Activated CD8-positive, alpha-beta memory T cell treated with anti-CD3 and anti-CD28 coated beads for 36 hours (primary cell): ENCODE measurements at regions not wholly inside any gene's neighbourhood (a gene's known extent, or its start where the extent isn't known, plus 50 kb on each side); places are given as distances from the start of the nearest gene placed in this dataset.
"Not testable (repeated sequence)": the region's sequence is repeated elsewhere in the genome, so short reads cannot be mapped to it uniquely, and the experiment has no call there.

Source experiments
- CTCF ChIA-PET: fragments of 350-600 bp; sonication (Branson Sonifier 250); formaldehyde crosslinking; loops from one replicate; lab custom pipeline; 2021; ENCODE audit warnings: antibody characterized with exemption; lab: Charles Lee
- POLR2A ChIA-PET: fragments of 350-600 bp; sonication (Branson Sonifier 250); formaldehyde crosslinking; loops from one replicate; lab custom pipeline; 2021; ENCODE audit warnings: antibody characterized with exemption; lab: Charles Lee

DNA sequence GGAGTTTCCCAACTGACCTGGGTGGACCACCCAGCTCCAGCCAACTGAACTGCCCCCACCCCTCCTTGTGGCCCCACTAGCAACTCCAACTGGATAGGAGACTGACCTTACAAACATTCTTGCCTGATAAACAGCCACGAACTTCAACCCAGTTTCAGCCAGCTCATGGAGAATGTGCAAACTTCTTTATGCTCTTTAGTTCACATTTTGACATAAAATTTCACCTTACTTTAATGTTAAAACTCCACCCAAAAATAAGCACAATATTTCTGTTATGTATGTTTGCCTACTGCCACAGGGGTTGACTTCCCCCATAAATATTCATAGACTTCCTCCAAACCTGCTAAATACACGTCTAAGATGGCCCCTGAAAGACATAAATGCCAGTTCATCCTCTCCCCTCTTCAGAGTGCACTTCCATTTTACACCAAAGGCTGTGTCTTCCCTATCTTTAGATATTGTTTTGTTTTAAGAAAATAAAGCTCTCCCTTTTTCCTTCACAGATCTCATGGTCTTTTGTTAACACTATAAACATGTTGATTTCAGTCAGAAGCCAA, 643.7 kb downstream of the EPM2A start:
- POLR2A ChIA-PET, result no interaction called here
- CTCF ChIA-PET, result no interaction called here

DNA sequence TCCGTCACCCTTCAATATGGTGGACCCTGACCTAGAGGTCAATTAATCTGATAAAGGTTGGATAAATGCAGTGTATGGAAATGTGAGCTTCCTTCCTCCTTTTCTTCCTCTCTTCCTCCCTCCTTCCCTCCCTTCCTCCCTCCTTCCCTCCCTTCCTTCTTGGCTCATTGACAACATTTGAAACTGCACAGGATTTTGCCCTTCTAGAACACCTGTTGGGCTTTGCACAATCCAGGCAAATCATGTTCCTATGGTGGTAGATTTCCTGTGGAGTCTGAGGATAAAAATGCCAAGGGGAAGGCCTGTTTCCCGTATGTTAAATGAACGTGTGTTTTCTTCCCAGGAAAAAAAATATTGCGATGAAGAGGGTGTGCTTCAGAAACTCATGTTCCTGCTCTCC, 642.8 kb downstream of the EPM2A start:
- ChIA-PET CTCF (no interaction called here), POLR2A (no interaction called here)

GRCh38 chr6:145093226-145093625, 642.1 kb downstream of the EPM2A start:
- ChIA-PET CTCF (no interaction called here), POLR2A (no interaction called here)

DNA sequence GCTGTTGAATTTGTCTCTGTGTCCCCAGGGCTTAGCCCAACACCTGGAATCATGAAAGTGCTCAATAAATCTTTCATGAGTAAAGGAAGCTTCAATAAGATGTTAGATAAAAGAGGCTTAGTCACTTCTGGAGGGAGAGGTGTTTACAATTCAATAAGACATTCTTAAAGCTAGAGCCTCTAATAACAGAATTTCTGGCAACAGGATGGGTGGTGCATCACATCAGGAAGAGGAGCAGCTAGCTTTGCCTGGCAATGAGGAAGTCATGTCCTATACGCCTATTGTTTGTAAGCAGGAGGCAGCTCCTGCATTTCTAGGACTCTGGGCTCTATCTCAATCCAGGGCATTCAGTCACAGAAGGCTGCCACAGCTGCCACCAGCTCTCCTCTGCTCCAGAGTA, 638.5 kb downstream of the EPM2A start:
- POLR2A ChIA-PET, result no interaction called here
- CTCF ChIA-PET, result no interaction called here

- CTCF ChIA-PET, POLR2A ChIA-PET: not testable (repeated sequence)
These were observed 637.2 kb downstream of the EPM2A start for GRCh38 chr6:145098127-145098526.

GRCh38 chr6:145099713-145100112, 635.6 kb downstream of the EPM2A start:
- ChIA-PET CTCF (no interaction called here), POLR2A (no interaction called here)

DNA sequence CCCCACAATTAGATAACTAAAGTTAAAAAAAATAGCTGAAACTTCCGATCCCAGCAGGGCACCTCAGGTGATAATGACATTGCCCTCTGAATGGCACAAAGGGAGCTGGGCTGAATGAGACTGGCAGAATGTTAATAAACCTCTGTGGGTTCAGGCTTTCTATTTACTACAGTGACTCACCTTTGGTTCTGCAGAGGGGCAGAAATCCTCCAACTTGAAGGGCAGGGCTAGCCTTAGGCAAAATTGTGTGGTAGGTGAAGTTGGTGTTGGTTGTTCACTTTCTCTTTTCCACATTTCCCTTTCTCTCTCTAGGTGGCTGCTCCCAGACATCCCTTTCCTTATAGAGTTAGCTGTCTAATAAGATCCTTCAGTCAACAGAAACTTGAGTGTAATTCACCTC, 625.2 kb downstream of the EPM2A start:
- CTCF ChIA-PET, result no interaction called here
- POLR2A ChIA-PET, result no interaction called here

DNA sequence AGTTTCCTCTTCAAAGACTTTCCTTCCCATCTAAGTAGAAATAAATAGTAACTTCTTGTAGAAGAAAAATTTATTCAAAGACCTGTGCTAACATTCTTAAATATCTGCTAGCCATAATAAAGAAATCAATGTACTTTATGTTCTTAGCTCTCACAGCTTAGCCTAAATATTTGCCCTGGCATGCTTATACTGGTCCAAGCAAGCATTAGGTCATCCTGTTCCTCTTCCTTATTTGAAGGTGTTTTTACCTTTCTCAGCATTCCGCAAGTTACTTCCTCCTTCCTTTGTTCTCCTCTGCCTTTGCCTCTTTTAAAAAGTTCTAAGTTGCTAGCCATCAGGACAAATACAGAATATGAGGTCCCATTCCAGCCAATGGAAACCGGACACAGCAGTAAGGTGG, 623.9 kb downstream of the EPM2A start:
- POLR2A ChIA-PET, CTCF ChIA-PET: not testable (repeated sequence)

DNA sequence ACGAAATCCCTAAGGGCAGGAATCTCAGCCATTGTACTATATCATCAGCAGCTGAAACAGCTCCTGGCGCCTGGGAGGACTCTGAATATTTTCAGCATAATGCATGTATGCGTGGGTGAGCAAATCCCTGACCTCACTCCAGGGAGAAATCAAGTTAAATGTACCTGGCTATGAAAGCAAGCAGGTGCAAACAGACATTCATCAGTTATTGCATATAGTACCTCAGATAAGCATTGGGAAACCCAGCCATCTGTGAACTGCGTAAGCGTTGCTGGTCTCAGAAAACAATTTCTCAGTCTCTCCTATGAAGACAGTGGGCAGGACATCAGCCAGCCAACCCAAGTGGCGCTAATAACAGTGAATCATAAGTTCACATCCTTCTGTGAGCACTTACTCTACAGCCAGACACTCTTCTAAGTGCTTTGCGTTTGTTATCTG, 622.6 kb downstream of the EPM2A start:
- CTCF ChIA-PET, result no interaction called here

GRCh38 chr6:145115638-145116037, 619.7 kb downstream of the EPM2A start:
- ChIA-PET POLR2A (no interaction called here), CTCF (no interaction called here)

More for the DNA sequence above, 622.6 kb downstream of the EPM2A start:
- POLR2A ChIA-PET, result no interaction called here

DNA sequence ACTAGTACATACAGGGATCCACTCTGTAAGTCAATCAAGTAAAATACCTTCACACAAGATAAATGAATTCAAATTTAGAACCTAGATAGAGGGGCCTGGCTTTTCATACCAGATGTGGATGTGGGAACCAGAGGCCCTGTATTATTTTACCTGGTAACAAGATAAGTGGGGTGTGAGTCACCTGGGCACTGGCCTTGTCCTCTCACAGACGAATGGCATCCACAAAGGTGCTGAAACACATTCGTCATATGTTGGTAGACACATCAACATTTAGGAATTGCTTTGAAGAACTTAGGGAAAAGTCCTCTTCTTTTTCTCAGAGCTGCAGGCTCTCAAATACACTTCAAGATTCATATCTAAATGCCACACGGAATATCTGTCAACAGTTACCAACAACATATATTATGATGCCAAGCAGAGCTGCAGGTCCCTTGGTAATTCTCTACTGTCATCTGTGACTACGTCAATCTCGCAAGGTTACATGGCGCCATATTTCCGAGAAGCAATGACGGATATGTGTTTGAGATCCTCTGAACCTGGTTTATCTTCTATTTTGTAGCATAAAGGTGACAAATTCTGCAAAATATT, 618.6 kb downstream of the EPM2A start:
- ChIA-PET CTCF (no interaction called here), POLR2A (no interaction called here)

DNA sequence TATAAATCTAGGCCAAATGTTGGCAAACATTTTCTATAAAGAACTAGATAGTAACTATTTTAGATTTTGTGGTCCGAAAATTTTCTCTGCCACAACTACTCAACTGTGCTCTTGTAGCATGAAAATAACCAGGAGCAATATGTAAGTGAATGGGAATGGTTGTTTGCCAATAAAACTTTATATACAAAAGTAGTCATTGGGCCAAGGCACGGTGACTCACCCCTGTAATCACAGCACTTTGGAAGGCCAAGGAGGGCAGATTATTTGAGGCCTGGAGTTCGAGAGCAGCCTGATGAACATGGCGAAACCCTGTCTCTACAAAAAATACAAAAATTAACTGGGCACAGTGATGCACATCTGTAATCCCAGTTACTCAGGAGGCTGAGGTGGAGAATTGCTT, 617.1 kb downstream of the EPM2A start:
- ChIA-PET CTCF (no interaction called here), POLR2A (no interaction called here)

GRCh38 chr6:145119081-145119480, 616.2 kb downstream of the EPM2A start:
- ChIA-PET POLR2A (no interaction called here), CTCF (no interaction called here)

- POLR2A ChIA-PET, result no interaction called here
- CTCF ChIA-PET, result no interaction called here
These were observed 602.6 kb downstream of the EPM2A start for GRCh38 chr6:145132709-145133108.

- ChIA-PET POLR2A (no interaction called here), CTCF (no interaction called here)
These were observed 599.6 kb downstream of the EPM2A start for GRCh38 chr6:145135702-145136101.

- ChIA-PET CTCF (no interaction called here), POLR2A (no interaction called here)
These were observed 597.9 kb downstream of the EPM2A start for GRCh38 chr6:145137425-145137824.

DNA sequence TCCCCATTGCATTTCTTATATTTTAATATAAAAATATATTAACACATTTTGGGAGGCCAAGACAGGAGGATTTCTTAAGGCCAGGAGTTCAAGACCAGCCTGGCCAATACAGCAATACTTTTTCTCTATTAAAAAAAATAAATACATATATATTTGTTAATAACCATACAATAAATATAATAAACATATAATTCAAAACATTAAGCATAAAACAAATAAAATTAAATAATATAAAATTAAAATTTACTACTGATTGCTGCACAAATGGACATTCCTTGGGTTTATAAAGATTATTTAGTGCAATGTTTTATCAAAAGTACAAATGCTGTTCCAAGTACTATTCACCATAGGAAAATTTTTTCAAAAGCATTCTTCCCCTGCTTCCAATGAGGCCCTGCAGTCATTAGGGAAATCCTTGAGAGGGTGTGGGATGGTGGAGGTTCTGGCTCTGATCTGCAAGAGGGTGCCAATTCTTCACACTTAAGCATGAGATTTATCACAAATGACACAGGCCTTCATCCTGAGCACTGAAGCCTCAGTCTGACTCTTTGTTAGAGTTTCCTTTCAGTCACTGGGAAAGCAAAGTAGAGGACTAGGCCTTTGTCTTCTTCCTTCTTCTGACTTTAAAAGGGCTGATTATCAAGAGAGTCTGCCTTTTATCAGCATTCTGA, 596.7 kb downstream of the EPM2A start:
- ChIA-PET POLR2A (no interaction called here), CTCF (no interaction called here)

DNA sequence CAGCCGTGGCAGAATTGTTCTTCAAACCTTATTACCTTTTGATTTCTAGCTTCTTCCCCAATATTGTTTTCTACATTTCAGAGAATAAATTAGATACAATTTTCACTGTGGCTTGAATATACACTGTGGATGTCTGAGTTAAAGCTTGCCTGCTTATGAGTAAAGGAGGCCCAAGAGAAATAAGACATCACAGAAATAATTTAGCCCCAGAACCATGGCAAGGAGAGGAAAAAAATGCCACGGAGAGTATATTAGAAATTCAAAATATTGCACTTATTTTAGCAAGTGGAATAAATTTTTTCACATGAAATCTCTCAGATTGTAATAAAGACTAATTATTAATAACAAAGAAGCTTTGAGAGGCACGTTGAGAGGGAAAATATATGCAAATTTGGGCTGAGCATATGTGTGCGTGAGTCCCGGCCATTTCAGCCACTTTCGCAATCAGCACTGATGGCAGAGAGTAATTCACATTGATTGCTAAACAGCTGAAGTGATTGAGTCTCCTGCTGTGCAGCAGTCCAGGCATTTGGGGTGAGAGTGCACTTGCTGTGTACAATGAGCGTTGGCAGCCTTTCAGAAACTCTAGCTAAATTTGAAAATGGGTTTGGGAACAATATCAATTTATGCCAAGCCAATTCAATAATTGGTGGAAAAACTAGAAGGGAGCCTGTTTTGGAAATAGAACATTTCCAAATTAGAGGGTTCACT, 596.0 kb downstream of the EPM2A start:
- POLR2A ChIA-PET, result no interaction called here
- CTCF ChIA-PET, result no interaction called here

GRCh38 chr6:145139895-145140294, 595.4 kb downstream of the EPM2A start:
- ChIA-PET POLR2A (no interaction called here), CTCF (no interaction called here)

- ChIA-PET CTCF (no interaction called here), POLR2A (no interaction called here)
These were observed 593.7 kb downstream of the EPM2A start for GRCh38 chr6:145141572-145141971.

DNA sequence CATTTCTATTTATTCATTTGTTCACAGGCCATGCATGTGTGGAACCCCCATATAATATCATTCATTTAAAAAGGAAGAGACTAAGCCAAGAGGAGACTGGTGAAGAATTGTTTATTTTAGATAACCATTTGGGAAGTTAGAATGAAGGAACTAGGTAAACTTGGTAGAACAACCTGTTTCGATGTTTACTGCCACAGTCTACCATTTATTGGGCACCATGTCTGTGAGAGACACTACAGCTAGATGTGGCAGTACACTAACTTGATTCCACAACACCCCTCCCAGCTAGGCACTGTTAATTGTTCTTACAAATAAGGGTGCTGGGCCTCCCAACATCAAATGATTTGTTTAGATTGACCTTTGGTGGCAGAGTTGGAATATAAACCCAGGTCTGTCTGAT, 592.4 kb downstream of the EPM2A start:
- ChIA-PET POLR2A (no interaction called here), CTCF (no interaction called here)
